PC-3 (cell line): ENCODE measurements at regions not wholly inside any gene's neighbourhood (a gene's known extent, or its start where the extent isn't known, plus 50 kb on each side); places are given as distances from the start of the nearest gene placed in this dataset.

Experiments used
- EZH2 ChIP-seq: fragments of 300-600 bp; sonication (generic); IDR thresholded peaks from one replicate; pipeline ENCODE4 v1.6.1; 2017; ENCODE audit warnings: antibody characterized with exemption, mild to moderate bottlenecking, low read length; ENCODE audit not compliant: unreplicated experiment
- TF ChIP-seq, protein P1 (sequence below): fragments of 300-600 bp; sonication (generic); conservative IDR thresholded peaks from 2 replicates; pipeline ENCODE4 v1.5.1; 2017; ENCODE audit warnings: antibody characterized with exemption, low read depth, mild to moderate bottlenecking, low read length

GRCh38 chr6:87881342-87881895 is 166.2 kb upstream of the SPACA1 start:
- TF ChIP-seq EZH2: no peak
- TF ChIP-seq, protein P1, sequence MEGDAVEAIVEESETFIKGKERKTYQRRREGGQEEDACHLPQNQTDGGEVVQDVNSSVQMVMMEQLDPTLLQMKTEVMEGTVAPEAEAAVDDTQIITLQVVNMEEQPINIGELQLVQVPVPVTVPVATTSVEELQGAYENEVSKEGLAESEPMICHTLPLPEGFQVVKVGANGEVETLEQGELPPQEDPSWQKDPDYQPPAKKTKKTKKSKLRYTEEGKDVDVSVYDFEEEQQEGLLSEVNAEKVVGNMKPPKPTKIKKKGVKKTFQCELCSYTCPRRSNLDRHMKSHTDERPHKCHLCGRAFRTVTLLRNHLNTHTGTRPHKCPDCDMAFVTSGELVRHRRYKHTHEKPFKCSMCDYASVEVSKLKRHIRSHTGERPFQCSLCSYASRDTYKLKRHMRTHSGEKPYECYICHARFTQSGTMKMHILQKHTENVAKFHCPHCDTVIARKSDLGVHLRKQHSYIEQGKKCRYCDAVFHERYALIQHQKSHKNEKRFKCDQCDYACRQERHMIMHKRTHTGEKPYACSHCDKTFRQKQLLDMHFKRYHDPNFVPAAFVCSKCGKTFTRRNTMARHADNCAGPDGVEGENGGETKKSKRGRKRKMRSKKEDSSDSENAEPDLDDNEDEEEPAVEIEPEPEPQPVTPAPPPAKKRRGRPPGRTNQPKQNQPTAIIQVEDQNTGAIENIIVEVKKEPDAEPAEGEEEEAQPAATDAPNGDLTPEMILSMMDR: no peak
